DND-41 (cell line): ENCODE measurements at regions not wholly inside any gene's neighbourhood (a gene's known extent, or its start where the extent isn't known, plus 50 kb on each side); places are given as distances from the start of the nearest gene placed in this dataset.

ENCODE experiments used
- EZH2 ChIP-seq: IDR thresholded peaks from 3 replicates; pipeline ENCODE4 v1.6.1; 2012; ENCODE audit warnings: borderline replicate concordance, low read depth, mild to moderate bottlenecking, moderate library complexity, low read length, inconsistent platforms; ENCODE audit not compliant: severe bottlenecking
- TF ChIP-seq, protein P1 (sequence below): IDR thresholded peaks from 2 replicates; pipeline ENCODE4 v1.5.1; 2012; ENCODE audit warnings: borderline replicate concordance, low read length, moderate library complexity, mild to moderate bottlenecking; ENCODE audit not compliant: poor library complexity, severe bottlenecking; ENCODE audit errors: extremely low read depth

DNA sequence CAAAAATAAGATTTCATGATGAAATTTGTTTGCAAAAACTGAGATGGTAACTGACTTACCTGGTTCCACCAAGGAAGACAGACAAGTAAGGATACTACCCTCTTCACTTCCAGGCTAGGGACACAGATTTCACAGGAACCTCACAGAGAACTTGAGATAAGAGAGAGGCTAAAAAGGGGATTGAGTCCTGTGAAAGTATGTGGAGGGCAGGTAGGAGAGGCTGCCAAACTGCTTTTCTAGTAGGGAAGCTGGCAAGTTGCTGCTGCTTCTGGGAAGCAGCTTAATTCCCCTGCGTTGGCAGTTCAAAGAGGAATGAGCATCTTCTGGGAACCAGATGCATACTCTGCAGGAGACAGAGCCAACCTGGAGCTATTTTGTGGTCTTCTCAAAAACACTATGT lies 841.6 kb downstream of the CCSER2 start:
- TF ChIP-seq EZH2: no peak
- TF ChIP-seq, protein P1, sequence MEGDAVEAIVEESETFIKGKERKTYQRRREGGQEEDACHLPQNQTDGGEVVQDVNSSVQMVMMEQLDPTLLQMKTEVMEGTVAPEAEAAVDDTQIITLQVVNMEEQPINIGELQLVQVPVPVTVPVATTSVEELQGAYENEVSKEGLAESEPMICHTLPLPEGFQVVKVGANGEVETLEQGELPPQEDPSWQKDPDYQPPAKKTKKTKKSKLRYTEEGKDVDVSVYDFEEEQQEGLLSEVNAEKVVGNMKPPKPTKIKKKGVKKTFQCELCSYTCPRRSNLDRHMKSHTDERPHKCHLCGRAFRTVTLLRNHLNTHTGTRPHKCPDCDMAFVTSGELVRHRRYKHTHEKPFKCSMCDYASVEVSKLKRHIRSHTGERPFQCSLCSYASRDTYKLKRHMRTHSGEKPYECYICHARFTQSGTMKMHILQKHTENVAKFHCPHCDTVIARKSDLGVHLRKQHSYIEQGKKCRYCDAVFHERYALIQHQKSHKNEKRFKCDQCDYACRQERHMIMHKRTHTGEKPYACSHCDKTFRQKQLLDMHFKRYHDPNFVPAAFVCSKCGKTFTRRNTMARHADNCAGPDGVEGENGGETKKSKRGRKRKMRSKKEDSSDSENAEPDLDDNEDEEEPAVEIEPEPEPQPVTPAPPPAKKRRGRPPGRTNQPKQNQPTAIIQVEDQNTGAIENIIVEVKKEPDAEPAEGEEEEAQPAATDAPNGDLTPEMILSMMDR: no peak
